ENCODE measurements at regions not wholly inside any gene's neighbourhood (a gene's known extent, or its start where the extent isn't known, plus 50 kb on each side); places are given as distances from the start of the nearest gene placed in this dataset.

DNA sequence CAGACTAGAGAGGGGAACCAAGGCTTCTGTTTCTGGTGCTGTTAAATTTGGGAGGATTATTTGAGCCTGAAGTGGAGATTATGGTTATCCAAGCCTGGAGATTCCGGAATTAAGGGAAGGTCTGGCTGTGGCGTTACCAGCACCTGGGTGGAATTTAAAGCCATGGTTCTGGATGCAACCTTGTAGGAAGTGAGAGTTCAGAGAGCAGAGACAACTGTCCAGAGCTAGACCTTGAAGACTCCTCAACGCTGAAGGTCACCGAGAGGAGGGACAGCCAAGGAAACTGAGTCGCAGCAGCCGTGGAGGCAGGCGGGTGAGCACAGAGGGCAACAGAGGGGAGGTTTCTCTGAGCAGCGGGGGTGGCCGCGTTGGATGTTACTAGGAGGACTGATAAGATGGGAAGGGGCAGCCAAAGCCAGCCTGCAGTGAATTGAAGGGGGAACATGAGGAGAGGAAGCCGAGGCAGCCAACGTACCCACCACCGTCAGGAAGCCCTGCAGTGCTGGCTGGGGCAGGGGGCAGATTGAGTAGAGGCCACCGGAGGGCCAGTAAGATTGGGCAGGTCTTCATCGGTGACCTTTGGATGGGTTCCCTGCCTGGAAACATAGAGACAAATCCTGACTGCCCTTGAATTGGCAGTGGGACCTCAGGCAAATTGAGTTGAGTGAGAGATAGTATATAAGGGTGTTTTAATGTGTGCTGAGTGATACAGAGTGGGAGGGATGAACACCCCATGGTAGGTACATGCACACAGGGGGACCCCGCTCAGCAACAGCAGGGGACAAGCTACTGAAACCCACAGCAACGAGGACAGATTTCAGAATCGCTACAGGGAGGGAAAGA is 90.3 kb downstream of the SNX5 start (continued):
- TF ChIP-seq, protein P1, sequence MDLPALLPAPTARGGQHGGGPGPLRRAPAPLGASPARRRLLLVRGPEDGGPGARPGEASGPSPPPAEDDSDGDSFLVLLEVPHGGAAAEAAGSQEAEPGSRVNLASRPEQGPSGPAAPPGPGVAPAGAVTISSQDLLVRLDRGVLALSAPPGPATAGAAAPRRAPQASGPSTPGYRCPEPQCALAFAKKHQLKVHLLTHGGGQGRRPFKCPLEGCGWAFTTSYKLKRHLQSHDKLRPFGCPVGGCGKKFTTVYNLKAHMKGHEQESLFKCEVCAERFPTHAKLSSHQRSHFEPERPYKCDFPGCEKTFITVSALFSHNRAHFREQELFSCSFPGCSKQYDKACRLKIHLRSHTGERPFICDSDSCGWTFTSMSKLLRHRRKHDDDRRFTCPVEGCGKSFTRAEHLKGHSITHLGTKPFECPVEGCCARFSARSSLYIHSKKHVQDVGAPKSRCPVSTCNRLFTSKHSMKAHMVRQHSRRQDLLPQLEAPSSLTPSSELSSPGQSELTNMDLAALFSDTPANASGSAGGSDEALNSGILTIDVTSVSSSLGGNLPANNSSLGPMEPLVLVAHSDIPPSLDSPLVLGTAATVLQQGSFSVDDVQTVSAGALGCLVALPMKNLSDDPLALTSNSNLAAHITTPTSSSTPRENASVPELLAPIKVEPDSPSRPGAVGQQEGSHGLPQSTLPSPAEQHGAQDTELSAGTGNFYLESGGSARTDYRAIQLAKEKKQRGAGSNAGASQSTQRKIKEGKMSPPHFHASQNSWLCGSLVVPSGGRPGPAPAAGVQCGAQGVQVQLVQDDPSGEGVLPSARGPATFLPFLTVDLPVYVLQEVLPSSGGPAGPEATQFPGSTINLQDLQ (CRISPR knock-in tag; IDR thresholded peaks at IDR 0.05): no peak
- TF ChIP-seq HNRNPLL (IDR thresholded peaks at IDR 0.05; ENCODE audit: low read depth, low read length, poor library complexity, severe bottlenecking): peak; percentile 16
- TF ChIP-seq, protein P2, sequence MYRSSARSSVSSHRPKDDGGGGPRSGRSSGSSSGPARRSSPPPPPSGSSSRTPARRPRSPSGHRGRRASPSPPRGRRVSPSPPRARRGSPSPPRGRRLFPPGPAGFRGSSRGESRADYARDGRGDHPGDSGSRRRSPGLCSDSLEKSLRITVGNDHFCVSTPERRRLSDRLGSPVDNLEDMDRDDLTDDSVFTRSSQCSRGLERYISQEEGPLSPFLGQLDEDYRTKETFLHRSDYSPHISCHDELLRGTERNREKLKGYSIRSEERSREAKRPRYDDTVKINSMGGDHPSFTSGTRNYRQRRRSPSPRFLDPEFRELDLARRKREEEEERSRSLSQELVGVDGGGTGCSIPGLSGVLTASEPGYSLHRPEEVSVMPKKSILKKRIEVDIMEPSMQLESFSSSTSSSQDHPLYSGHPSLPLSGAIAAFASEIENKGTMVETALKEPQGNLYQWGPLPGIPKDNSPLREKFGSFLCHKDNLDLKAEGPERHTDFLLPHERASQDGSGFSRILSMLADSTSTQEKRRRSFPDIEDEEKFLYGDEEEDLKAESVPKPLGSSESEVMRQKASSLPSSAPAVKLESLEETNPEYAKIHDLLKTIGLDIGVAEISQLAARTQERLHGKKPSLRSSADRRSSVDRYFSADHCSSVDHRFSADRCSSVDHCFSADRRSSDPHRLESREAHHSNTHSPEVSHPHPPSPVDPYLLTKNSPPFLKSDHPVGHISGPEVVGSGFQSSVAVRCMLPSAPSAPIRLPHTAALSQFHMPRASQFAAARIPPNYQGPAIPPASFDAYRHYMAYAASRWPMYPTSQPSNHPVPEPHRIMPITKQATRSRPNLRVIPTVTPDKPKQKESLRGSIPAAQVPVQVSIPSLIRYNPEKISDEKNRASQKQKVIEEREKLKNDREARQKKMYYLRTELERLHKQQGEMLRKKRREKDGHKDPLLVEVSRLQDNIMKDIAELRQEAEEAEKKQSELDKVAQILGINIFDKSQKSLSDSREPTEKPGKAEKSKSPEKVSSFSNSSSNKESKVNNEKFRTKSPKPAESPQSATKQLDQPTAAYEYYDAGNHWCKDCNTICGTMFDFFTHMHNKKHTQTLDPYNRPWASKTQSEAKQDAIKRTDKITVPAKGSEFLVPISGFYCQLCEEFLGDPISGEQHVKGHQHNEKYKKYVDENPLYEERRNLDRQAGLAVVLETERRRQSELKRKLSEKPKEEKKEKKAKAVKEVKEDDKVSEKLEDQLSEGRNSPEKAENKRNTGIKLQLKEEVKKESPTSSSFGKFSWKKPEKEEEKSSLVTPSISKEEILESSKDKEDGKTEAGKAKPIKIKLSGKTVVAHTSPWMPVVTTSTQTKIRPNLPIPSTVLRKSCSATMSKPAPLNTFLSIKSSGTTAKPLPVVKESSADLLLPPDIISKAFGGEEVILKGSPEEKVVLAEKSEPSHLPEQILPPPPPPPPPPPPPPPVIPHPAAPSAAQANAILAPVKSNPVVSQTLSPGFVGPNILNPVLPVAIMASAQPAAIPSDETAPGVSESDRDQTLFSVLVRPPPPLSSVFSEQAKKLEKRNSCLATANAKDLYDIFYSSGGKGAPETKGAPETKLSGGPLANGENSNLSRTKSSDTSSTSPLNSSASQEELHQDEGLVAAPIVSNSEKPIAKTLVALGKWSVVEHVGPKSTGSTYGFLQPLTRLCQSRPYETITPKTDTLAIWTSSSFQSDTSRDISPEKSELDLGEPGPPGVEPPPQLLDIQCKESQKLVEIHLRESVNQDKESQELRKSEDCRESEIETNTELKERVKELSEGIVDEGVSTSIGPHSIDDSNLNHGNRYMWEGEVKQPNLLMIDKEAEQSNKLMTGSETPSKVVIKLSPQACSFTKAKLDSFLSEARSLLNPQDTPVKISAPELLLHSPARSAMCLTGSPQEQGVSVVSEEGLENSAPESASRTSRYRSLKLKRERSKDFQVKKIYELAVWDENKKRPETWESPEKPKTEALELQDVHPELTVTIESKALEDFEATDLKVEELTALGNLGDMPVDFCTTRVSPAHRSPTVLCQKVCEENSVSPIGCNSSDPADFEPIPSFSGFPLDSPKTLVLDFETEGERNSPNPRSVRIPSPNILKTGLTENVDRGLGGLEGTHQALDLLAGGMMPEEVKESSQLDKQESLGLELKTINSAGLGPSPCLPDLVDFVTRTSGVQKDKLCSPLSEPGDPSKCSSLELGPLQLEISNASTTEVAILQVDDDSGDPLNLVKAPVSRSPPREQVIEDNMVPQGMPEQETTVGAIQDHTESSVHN (CRISPR knock-in tag; IDR thresholded peaks at IDR 0.05): 0 out of 2 replicates have a peak, but pooled peaks have one; percentile 58
- TF ChIP-seq, protein P3, sequence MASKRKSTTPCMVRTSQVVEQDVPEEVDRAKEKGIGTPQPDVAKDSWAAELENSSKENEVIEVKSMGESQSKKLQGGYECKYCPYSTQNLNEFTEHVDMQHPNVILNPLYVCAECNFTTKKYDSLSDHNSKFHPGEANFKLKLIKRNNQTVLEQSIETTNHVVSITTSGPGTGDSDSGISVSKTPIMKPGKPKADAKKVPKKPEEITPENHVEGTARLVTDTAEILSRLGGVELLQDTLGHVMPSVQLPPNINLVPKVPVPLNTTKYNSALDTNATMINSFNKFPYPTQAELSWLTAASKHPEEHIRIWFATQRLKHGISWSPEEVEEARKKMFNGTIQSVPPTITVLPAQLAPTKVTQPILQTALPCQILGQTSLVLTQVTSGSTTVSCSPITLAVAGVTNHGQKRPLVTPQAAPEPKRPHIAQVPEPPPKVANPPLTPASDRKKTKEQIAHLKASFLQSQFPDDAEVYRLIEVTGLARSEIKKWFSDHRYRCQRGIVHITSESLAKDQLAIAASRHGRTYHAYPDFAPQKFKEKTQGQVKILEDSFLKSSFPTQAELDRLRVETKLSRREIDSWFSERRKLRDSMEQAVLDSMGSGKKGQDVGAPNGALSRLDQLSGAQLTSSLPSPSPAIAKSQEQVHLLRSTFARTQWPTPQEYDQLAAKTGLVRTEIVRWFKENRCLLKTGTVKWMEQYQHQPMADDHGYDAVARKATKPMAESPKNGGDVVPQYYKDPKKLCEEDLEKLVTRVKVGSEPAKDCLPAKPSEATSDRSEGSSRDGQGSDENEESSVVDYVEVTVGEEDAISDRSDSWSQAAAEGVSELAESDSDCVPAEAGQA (IDR thresholded peaks at IDR 0.05; ENCODE audit: low read depth): no peak
- TF ChIP-seq, protein P3 (CRISPR knock-in tag; IDR thresholded peaks at IDR 0.05; ENCODE audit: borderline replicate concordance): no peak
- TF ChIP-seq, protein P4, sequence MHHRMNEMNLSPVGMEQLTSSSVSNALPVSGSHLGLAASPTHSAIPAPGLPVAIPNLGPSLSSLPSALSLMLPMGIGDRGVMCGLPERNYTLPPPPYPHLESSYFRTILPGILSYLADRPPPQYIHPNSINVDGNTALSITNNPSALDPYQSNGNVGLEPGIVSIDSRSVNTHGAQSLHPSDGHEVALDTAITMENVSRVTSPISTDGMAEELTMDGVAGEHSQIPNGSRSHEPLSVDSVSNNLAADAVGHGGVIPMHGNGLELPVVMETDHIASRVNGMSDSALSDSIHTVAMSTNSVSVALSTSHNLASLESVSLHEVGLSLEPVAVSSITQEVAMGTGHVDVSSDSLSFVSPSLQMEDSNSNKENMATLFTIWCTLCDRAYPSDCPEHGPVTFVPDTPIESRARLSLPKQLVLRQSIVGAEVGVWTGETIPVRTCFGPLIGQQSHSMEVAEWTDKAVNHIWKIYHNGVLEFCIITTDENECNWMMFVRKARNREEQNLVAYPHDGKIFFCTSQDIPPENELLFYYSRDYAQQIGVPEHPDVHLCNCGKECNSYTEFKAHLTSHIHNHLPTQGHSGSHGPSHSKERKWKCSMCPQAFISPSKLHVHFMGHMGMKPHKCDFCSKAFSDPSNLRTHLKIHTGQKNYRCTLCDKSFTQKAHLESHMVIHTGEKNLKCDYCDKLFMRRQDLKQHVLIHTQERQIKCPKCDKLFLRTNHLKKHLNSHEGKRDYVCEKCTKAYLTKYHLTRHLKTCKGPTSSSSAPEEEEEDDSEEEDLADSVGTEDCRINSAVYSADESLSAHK (CRISPR knock-in tag; IDR thresholded peaks at IDR 0.05; ENCODE audit: borderline replicate concordance): no peak

Data from HepG2 (cell line).